B cell (primary cell): ENCODE measurements at regions not wholly inside any gene's neighbourhood (a gene's known extent, or its start where the extent isn't known, plus 50 kb on each side); places are given as distances from the start of the nearest gene placed in this dataset.

Experiments
- ATAC-seq: fragments of 200-7000 bp; cut with Tn5 transposase; one replicate; pipeline ENCODE4 v1.10.0; 2021; ENCODE audit warnings: low read depth, mild to moderate bottlenecking, moderate number of reproducible peaks, moderate library complexity
- CTCF ChIA-PET: fragments of 350-600 bp; sonication (Branson Sonifier 250); formaldehyde crosslinking; loops from one replicate; lab custom pipeline; 2021; ENCODE audit warnings: antibody characterized with exemption, inconsistent platforms; lab: Charles Lee
- POLR2A ChIA-PET: fragments of 350-600 bp; sonication (Branson Sonifier 250); formaldehyde crosslinking; loops from one replicate; lab custom pipeline; 2021; ENCODE audit warnings: antibody characterized with exemption; lab: Charles Lee
- DNase-seq: peaks from one replicate; pipeline ENCODE4 v3.0.0; 2013
- H2AFZ ChIP-seq: 2 replicates; pipeline ENCODE4 v1.6.1; 2012; ENCODE audit warnings: mild to moderate bottlenecking, low read depth, low read length; ENCODE audit not compliant: insufficient read depth, poor library complexity, severe bottlenecking
- H3K27ac ChIP-seq, 2 donors: 1 replicate in 1 of 2; 2 replicates in 1 of 2; pipeline ENCODE4 v1.5.1; 2012 to 2013; ENCODE audit warnings: low read length in 2 of 2, mild to moderate bottlenecking in 2 of 2, moderate library complexity in 1 of 2
- H3K27me3 ChIP-seq, 4 experiments: fragments of 200-600 bp in 1 of 4; sonication (generic) in 1 of 4; replicated peaks in 1 of 4; 1 replicate in 2 of 4; 2 replicates in 2 of 4; pipeline versions ENCODE4 v1.6.1 to v1.7.0; 2013 to 2016; ENCODE audit warnings: low read length in 3 of 4, mild to moderate bottlenecking in 2 of 4, mixed read lengths in 1 of 4, moderate library complexity in 1 of 4; ENCODE audit not compliant: insufficient read depth in 4 of 4, control insufficient read depth in 3 of 4; ENCODE audit errors: control extremely low read depth in 1 of 4
- H3K36me3 ChIP-seq, 2 experiments: replicated peaks in 1 of 2; 1 replicate in 1 of 2; 2 replicates in 1 of 2; pipeline versions ENCODE4 v1.6.1 to v1.7.1; 2013; ENCODE audit warnings: low read length in 1 of 2; ENCODE audit not compliant: insufficient read depth in 2 of 2, control insufficient read depth in 1 of 2; ENCODE audit errors: control extremely low read depth in 1 of 2, extremely low read depth in 1 of 2
- H3K4me1 ChIP-seq, 2 donors: fragments of 200-600 bp in 1 of 2; sonication (generic) in 1 of 2; 1 replicate in 1 of 2; 2 replicates in 1 of 2; pipeline versions ENCODE4 v1.5.1 to v1.6.1; 2013 to 2017; ENCODE audit warnings: low read length in 2 of 2; ENCODE audit not compliant: control insufficient read depth in 2 of 2, insufficient read depth in 2 of 2
- H3K4me2 ChIP-seq: replicated peaks from 2 replicates; pipeline ENCODE3; 2012; ENCODE audit warnings: mild to moderate bottlenecking, low read depth, low read length; ENCODE audit not compliant: poor library complexity, severe bottlenecking
- H3K4me3 ChIP-seq, 5 experiments: fragments of 200-600 bp in 1 of 5; sonication (generic) in 1 of 5; 1 replicate in 3 of 5; 2 replicates in 2 of 5; pipeline versions ENCODE4 v1.5.1 to v1.7.0; 2011 to 2016; ENCODE audit warnings: low read length in 4 of 5, mild to moderate bottlenecking in 4 of 5, low read depth in 2 of 5, control low read depth in 1 of 5, moderate library complexity in 1 of 5; ENCODE audit not compliant: insufficient read depth in 1 of 5; ENCODE audit errors: control extremely low read depth in 1 of 5, extremely low read depth in 1 of 5
- H3K79me2 ChIP-seq: fragments of 200-600 bp; sonication (generic); one replicate; pipeline ENCODE4 v1.6.0; 2016; ENCODE audit warnings: low read length; ENCODE audit not compliant: control insufficient read depth, insufficient read depth
- H3K9ac ChIP-seq: fragments of 200-600 bp; sonication (generic); 2 replicates; pipeline ENCODE4 v1.6.1; 2017; ENCODE audit warnings: mild to moderate bottlenecking, low read length, moderate library complexity
- H3K9me3 ChIP-seq, 3 donors: one replicate each; pipeline versions ENCODE4 v1.6.1 to v1.7.1; 2013; ENCODE audit warnings: low read length in 2 of 3; ENCODE audit not compliant: control insufficient read depth in 2 of 3, insufficient read depth in 1 of 3; ENCODE audit errors: control extremely low read depth in 1 of 3
- H4K20me1 ChIP-seq: 2 replicates; pipeline ENCODE4 v1.6.0; 2012; ENCODE audit warnings: mild to moderate bottlenecking, low read length; ENCODE audit not compliant: insufficient read depth, control insufficient read depth, poor library complexity, severe bottlenecking
- H3K27ac Mint-ChIP-seq: one replicate; pipeline ENCODE4 v1.8.0; 2021; ENCODE audit warnings: mixed read lengths
- H3K27me3 Mint-ChIP-seq: one replicate; pipeline ENCODE4 v1.8.0; 2021; ENCODE audit warnings: mixed read lengths
- H3K4me1 Mint-ChIP-seq: one replicate; pipeline ENCODE4 v1.8.0; 2021; ENCODE audit warnings: mixed read lengths
- H3K4me3 Mint-ChIP-seq: one replicate; pipeline ENCODE4 v1.8.0; 2021; ENCODE audit warnings: mixed read lengths
- H3K9me3 Mint-ChIP-seq: one replicate; pipeline ENCODE4 v1.8.0; 2022; ENCODE audit warnings: mixed read lengths; ENCODE audit not compliant: insufficient read depth
- EZH2 ChIP-seq: IDR thresholded peaks from 2 replicates; pipeline ENCODE4 v1.6.1; 2012; ENCODE audit warnings: borderline replicate concordance, low read depth, mild to moderate bottlenecking, moderate library complexity, low read length; ENCODE audit not compliant: insufficient read depth, poor library complexity, severe bottlenecking
- WGBS: methylation state at CpG from one replicate; pipeline ENCODE4 v1.1.5; 2013; ENCODE audit warnings: missing lambda C conversion rate; ENCODE audit not compliant: insufficient coverage; 5-methylcytosine and 5-hydroxymethylcytosine counted together
- intact Hi-C: fragments of 100-400 bp; cut with micrococcal nuclease; formaldehyde crosslinking; loops from one replicate; pipeline ENCODE4 v1.10.0; 2022
- TF ChIP-seq, protein P1 (sequence below): fragments of 200-600 bp; IDR thresholded peaks from one replicate; pipeline ENCODE4 v1.8.0; 2022; ENCODE audit warnings: antibody characterized with exemption, mild to moderate bottlenecking

DNA sequence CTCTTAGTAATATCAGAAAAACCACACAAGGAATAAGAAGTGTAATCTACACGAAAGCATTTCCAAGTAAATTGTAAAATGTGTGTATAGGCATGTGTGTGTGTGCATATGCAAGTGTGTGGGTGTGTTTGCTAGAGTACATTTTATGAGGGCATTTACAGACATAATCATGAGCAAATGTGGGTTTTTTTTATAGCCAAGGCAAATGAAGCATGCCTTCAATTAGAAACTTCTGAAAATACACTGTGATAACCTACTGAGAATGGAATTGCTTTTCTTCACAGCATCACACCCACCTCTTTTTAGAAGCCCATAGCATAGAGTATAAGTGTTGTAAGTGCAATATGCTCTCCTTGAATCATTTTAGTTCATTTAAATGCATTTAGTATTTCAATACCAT, 1721.1 kb downstream of the GRIK2 start:
- H3K9me3 ChIP-seq, result no peaks in the 10 kb centered on the region
- CTCF ChIA-PET, result no interaction called here
- no peak overlapping the region for H3K4me3 ChIP-seq
- no peak overlapping the region for H3K9ac ChIP-seq
- H3K36me3 ChIP-seq, result no peaks in the 10 kb centered on the region
- no peaks in the 10 kb centered on the region for H3K27me3 ChIP-seq
- no peak overlapping the region for H3K27ac Mint-ChIP-seq
- POLR2A ChIA-PET, result no interaction called here
- H3K27ac ChIP-seq, result no peak overlapping the region
- no peak overlapping the region for H3K4me2 ChIP-seq
- H4K20me1 ChIP-seq, result no peaks in the 10 kb centered on the region
- no CpG with 5 or more reads among the region's 1 CpG for WGBS
- no peaks in the 10 kb centered on the region for H3K9me3 Mint-ChIP-seq
- no peaks in the 10 kb centered on the region for H3K79me2 ChIP-seq
- ATAC-seq (no peak), DNase-seq (no peak)
- no peaks in the 10 kb centered on the region for H3K4me1 ChIP-seq
- intact Hi-C loops, result no loop called here
- no peaks in the 10 kb centered on the region for H3K27me3 Mint-ChIP-seq
- H3K4me1 Mint-ChIP-seq, result no peaks in the 10 kb centered on the region
- no peak overlapping the region for H3K4me3 Mint-ChIP-seq
- no peak overlapping the region for H2AFZ ChIP-seq
- no peak for TF ChIP-seq EZH2
- TF ChIP-seq, protein P1, sequence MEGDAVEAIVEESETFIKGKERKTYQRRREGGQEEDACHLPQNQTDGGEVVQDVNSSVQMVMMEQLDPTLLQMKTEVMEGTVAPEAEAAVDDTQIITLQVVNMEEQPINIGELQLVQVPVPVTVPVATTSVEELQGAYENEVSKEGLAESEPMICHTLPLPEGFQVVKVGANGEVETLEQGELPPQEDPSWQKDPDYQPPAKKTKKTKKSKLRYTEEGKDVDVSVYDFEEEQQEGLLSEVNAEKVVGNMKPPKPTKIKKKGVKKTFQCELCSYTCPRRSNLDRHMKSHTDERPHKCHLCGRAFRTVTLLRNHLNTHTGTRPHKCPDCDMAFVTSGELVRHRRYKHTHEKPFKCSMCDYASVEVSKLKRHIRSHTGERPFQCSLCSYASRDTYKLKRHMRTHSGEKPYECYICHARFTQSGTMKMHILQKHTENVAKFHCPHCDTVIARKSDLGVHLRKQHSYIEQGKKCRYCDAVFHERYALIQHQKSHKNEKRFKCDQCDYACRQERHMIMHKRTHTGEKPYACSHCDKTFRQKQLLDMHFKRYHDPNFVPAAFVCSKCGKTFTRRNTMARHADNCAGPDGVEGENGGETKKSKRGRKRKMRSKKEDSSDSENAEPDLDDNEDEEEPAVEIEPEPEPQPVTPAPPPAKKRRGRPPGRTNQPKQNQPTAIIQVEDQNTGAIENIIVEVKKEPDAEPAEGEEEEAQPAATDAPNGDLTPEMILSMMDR, result no peak

DNA sequence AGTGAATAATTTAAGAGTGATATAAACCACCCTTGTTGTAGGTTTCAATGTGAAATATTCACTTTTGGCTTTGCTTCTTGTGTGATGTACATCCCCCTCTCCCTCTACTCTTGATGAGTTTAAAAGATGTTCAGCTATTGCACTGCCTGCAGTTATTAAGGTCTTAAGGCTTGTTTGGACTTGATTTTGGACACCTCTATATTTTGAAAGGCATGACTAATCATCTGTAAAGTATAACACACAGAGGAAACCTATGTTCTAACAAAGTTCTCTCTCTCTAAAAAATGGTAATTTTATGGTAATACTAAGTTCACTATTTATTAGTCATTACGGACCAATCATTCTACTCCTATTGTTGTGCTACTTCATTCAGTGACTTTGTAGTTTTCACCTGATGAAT, 1719.9 kb downstream of the GRIK2 start:
- no peaks in the 10 kb centered on the region for H3K79me2 ChIP-seq
- no peaks in the 10 kb centered on the region for H3K4me1 ChIP-seq
- H3K27ac ChIP-seq, result no peak overlapping the region
- no peak overlapping the region for H3K9ac ChIP-seq
- intact Hi-C loops, result no loop called here
- H3K9me3 Mint-ChIP-seq, result no peaks in the 10 kb centered on the region
- CTCF ChIA-PET, result no interaction called here
- no peaks in the 10 kb centered on the region for H3K9me3 ChIP-seq
- no peak overlapping the region for H3K27ac Mint-ChIP-seq
- no peak overlapping the region for H2AFZ ChIP-seq
- ATAC-seq (no peak), DNase-seq (no peak)
- H3K4me1 Mint-ChIP-seq, result no peaks in the 10 kb centered on the region
- TF ChIP-seq, protein P1, result no peak
- no peak for TF ChIP-seq EZH2
- H3K27me3 ChIP-seq, result no peaks in the 10 kb centered on the region
- H4K20me1 ChIP-seq, result no peaks in the 10 kb centered on the region
- no peak overlapping the region for H3K4me3 ChIP-seq
- no peak overlapping the region for H3K4me3 Mint-ChIP-seq
- H3K4me2 ChIP-seq, result no peak overlapping the region
- no peaks in the 10 kb centered on the region for H3K27me3 Mint-ChIP-seq
- WGBS, result no CpG with 5 or more reads among the region's 1 CpG
- POLR2A ChIA-PET, result no interaction called here
- H3K36me3 ChIP-seq, result no peaks in the 10 kb centered on the region
